HPDE6-E6E7 (cell line): ENCODE measurements at regions not wholly inside any gene's neighbourhood (a gene's known extent, or its start where the extent isn't known, plus 50 kb on each side); places are given as distances from the start of the nearest gene placed in this dataset.

ENCODE experiments used
- DNase-seq: peaks from one replicate; pipeline ENCODE4 v3.0.0; 2011; ENCODE audit warnings: missing footprints; ENCODE audit errors: extremely low spot score

DNA sequence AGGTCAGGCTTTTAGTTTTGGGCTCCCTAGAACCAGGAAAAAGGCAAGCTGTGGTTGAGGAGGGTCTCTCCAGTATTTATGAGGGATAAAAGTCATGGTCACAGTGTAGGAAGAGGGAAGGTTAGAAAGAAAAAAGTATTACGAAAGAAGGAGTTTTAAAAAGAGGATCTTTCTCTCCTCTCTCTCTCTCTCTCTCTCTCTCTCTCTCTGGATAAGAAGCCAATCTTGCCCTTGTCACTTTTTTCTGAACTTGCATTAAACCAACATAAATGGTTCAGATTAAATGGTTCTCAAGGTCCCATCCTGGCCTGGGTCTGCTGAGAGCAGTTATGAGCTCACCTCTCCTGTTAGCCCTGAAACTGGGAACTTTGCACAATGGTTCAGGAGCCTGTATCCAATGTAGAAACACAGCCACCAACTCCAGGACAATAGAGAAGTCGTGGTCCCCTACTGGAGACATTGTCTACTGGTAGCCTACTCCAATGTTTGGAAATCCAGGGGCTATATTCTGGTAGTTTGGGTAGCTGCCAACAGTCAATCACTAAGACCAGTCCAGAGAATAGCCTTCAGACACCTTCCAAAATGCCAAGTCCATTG lies 131.9 kb downstream of the DAD1 start:
- DNase-seq = no peak

DNA sequence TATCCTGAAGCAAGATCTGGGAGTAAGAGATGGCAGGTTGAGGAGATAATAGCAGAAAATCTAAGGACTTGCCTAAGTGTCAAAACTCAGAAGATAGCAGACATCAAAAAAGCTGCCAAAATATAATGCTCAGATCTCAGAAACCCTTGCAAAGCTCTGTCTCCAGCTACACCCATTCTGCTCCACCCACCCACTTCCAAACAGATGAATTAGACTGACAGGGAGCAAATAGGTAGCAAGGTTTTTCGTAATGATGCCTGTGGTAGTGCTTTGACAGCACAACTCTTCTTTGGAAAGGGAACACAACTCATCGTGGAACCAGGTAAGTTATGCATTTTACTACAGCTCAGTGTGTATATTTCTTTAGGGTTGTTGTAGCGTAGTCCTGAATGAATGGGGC lies 132.6 kb downstream of the DAD1 start:
- DNase-seq = no peak

DNA sequence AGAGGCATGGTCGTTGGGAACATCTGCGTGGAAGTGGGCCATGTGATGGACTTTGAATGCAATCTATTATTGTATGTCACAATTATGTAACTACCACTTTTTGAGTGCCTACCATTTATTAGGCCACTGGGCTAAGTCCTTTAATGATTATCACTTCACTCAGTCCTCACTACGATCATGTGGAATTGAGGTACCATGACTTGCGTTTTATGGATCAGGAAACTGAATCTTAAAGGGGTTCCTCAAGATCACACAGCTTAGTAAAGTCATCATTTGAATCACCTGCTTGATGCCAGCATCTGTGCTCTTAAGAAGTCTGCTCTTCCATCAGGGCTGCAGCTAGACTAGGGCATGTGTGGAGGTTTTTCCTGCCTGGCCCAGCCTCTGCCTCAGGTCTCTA lies 136.7 kb downstream of the DAD1 start:
- no peak for DNase-seq

DNA sequence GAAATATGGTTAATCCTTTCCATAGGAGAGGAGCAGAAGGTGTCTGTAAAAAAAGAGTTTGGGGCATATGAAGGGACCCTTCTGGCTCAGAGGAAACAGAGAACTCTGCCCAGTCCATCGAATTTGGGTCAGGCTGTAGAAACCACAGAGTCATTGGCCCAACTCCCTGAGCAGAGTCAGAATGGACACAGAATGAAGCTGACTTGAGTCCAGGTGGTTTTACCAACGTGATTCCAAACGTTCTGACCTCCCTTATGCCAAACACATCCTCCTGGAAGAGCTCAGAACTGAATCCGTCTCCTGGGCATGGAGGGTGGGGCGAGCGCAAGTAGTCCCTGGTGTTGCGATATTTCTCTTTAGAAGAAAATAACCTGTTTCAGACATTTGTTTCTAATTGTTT lies 138.8 kb downstream of the DAD1 start:
- DNase-seq = no peak

DNA sequence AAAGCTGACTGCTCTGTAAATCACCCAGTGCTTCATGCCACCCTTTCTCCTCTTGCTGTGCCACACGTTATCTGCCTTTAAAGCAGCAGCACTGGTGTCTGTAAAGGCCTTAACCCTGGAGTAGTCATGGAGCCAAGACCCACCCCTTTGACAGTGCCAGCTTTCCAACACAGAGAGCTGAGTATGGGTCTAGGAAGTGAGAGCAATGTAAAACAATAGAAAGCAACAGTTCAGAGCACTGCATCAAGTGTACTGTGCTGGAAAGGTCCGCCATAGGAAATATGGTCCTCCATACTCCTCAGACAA lies 139.5 kb downstream of the DAD1 start:
- no peak for DNase-seq

DNA sequence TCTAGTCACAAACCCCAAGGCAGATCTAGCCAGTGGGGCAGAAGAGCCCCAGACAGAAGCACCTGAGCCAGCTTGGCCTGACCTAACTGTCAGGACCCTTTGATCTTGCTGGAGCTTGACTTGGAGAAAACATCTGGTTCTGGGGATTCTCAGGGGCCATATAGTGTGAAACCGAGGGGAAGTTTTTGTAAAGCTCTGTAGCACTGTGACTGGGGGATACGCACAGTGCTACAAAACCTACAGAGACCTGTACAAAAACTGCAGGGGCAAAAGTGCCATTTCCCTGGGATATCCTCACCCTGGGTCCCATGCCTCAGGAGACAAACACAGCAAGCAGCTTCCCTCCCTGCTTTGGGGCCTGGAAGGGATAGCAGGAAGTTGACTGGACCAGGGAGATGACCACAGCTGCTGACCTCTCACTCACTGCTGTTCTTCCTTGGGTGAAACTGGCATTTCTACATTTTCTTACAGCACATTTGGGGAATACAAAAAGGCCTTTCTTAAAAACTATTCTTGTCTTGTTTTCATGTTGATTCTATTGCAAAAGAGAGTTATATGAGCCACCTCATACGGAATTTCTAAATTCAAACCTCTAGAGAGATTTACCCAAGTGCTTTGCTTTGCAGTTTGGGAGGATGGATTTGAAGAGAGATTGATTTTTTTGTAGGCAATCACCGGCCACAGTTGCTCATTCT lies 140.0 kb downstream of the DAD1 start:
- DNase-seq = no peak

DNA sequence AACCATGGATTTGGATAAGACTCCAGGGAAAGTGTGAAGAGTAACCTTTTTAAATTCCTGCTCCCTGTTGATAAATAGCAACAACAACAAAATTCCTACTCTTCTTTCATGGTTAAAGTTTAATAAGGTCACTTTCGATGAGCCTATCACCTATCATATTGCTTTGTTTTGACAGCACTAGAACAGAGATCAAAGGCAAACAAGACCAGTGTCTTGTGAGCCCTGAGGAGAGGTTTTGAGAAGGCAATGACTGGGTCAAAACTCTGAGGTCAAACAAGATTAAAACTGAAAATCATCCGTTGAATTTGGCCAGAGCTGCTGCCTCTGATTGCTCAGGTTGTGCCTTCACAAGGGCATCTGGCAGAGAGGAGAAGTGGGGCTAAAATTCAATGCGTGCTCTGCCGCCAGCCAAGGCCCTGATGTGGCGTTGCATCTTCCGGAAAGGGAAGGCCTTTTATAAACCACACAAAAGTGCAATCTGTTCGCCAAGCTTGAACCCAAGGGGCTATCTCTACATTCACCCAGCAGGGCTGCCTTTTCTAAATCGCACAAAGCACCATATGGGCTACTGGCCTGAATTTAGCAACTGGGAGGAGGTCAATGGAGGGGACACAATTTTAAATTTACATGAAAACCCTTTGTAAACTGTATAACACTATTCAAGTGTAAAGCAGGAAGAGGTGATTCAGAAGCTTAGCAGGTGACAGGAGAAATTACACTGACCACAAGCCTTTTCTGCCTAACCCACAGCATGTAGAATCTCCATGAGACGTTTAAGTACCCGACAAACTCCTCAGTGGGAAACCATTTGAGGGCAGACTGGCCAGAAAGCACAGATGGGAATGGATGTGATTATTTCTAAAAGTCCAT lies 140.8 kb downstream of the DAD1 start:
- no peak for DNase-seq

DNA sequence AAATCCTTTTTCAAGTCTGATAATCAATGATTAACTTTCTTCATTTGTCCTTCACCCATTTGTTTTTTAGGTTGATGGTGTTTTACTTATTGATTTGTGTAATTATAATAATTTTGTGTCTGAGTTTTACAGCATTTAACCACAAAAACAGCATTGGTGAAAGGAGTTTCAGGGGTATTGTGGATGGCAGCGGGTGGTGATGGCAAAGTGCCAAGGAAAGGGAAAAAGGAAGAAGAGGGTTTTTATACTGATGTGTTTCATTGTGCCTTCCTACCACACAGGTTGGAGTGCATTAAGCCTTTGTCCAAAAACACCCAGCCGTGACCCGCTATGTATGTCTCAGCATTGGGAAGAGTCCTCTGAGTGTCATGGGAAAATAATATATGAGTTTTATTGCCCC lies 150.3 kb downstream of the DAD1 start:
- no peak for DNase-seq

DNA sequence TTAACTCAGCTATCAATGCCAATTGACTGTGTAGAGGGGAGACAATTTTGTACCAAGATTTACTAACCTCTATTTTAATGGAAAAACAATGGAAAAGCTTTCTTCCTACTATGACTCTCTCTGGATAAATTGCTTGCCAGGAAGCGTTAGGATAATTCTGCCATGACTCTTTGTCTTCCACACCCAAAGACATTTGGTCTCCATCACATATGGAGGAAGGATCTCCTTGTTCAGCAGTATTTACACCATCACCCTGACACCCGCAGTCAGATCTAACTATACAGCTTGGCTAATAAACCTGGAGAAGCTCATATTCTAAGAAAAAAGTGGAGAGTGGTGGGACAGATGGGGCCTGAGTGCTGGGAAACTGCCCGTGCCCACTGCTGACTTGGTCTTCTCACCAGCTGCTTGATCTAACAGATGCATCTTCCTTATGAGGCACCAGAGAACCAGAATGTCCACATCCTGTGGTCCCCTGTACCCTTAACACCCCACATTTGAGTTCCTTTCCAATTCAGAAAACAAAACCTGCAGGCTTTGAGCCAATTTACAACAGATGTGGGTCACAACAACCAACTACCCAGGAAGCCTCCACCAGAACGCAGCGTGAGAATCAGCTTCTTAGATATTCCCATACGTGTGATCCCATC lies 154.0 kb downstream of the DAD1 start:
- no peak for DNase-seq

DNA sequence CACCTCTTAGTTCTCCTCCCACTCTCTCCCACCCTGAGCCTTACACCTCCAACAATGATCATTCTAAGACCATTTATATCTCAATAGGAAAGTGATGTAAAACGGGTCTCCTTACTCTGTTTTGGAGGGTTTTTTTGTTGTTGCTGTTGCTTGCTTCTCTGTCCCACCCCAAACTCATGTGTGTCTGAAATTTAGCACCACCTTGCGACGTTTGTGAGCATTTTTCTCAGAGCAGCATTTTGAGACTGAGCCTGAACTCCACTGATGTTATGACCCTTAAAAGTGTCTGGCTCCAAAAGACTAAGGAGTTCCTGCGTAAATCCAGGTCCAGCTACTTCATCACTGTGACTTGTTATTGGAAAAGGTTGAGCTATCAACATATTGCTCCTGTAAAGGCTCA lies 155.0 kb downstream of the DAD1 start:
- no peak for DNase-seq

DNA sequence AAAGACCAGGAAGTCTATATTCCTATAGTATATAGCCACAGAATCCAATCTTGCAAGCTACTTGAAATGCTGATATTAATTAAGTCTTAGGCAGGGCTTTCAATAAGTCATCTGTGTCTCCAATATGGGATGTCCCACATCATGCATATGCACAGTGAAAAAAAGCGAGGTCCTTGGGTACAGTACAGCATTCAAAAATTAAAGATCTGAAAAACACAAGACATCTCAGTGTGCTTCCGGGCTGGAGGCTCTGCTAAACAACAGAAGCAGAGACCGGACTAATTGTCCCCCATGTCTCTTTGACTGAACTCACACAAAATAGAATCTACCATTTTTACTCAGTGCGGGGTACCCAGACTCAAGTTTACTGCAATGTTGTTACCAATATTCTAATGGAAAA lies 156.0 kb downstream of the DAD1 start:
- DNase-seq = no peak

DNA sequence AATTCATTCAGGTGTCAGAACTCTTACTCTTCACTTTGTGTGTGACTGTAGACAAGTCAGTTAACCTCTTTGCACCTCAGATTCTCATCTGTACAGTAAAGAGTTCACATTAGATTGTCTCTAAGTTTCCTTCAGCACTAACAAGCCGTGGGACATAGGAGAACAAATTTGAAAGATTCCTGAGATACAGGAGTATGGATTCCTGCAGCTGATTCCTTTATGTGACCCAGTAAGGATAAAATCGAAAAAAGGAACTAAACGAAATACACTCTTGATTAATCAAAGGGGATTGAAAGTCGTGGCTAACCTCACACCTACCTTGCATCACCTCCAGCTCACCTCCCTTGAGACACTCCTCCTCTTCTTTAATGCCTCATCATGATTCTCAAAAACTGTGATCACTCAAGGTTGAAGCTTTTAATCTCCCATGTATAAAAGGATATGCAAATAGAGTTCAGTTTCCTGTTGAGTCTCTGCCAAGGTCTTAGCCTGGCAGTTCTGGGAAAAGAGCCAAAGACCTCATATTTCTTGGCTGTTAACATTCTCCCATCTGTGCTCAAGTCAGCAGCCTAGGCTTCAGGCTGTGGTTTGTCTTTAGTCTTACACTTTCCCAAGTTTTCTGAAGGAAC lies 156.6 kb downstream of the DAD1 start:
- DNase-seq = peak; percentile 84

DNA sequence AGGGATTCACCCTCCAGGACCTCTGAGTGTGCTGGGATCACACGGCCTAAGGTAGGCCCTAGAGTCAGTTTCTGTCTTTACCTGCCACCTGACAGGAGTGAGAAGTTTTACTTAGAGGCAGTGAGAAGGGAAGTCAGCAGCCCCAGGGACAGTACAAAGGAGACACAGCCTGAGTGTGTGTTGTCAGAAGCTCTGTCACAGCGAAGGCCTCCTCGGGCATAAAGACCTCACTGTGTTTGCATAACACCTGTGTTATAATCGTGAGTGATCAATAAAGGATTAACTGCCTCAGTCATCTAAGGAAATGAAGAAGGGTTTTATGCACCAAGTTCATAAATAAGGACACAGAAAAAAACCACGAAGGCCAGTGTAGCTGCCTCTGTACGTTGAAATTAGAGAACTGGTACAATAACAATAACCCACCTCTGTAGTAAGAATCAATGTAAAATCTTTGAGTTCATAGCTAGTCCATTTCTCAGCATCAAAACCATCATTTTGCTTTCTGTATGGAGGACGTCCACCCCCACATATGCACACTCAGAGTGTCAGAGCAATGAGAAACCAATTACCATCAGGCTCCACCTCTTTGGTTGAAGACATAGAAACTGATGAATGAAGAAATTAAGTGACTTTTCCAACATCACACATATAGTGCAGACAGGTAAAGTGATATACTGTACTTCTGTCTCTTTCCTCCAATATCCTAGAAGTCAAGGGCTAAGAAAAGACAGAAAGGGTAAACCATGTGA lies 159.3 kb downstream of the DAD1 start:
- no peak for DNase-seq

DNA sequence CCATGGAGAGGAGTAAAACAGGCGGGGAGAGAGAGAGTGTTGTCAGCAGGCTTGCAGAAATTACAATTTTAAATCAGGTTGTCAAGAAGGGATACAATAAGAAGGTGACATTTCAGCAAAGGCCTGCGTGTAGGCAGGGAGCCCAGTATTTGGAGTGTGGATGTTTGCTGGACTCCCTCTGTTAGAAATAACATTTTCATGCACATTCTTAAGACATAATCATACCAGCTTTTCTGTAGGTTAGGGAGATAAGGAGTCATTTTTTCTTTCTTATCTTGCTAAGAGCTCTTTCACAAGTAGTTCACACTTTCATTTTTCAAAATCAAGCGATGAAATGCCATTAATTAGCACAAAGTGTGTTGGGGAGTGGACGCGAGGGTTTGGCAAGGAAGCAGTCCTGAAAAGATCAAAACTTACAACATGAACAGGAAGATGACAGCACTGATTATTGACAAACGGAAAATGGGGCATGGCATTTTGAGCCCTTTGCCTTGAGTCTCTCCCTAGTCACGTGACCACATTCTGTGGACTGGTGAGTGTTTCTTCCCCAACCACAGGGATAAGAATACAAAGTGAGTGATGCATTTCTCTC lies 160.2 kb downstream of the DAD1 start:
- no peak for DNase-seq

DNA sequence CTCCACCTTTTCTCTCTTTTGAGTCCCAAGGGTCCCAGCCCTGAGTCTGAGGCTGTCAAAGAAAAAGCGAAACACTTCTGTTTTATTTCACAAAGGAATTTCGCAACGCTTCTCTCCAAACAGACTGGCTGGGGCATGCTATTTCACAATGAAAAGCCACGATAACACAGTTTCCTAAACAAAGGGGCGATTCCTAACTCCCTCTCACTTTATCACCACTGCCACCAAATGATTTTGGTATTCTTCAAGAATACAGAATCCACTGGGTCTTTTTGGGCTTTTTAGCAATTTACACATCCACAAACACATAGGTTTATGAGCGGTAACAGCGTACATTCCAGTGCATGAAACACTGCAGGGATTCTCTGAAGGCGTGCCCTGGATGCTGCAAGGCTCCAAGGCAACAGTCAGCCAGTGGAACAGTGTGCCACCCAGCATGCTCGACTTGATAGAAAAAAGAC lies 161.2 kb downstream of the DAD1 start:
- DNase-seq = peak; percentile 40

DNA sequence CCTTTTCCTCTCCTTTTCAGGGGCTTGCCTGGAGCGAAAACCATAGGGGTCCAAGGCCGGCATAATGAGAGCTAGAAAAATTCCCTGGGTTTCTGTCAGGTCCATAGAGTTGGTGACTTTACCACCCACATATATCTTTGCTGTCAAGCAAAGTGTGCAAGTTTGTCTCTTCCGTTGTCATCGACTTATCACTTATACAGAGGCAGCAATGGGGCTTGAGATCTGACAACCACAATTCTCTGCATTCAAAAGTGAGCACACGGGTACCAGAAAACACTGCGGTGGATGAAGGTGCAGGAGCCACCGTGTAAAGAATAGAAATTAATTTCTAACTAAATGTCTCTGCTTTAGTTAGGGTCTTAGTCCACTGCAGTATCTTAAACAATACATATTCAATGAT lies 162.3 kb downstream of the DAD1 start:
- DNase-seq = no peak

DNA sequence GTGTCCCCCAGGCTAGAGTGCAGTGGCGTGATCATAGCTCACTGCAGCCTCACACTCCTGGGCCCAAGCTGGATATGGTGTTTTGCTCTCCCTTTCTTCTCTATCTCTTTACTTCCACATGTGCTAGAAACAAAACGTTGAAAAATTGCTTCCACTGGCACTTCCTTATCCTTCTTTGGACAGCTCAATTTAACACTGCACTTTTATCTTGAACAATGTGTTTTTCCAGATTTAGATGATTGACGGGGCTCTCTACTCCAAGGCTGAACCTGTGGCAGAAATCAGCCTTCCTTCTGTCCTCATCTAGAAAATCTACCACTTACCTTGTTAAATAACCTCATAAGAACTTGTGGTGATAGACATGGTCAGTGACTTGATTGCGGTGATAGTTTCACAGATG lies 165.1 kb downstream of the DAD1 start:
- no peak for DNase-seq

DNA sequence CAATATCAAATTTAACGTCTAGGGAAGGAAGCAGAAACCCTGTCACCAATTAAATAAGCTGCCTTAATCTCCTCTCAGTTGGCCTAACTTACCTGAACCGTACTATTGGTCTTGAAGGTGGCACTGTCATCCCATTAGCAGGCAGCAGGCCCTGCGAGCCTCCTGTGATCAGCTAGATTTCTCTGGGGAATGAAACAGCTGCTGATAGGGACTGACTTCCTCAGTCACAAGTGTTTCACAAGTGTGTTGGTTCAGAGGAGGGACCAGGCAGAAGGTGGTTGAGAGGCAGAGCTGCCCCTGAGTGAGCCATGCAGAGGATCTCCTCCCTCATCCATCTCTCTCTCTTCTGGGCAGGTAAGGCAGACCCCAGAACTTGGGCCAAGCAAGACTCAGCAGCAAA lies 166.8 kb downstream of the DAD1 start:
- no peak for DNase-seq

DNA sequence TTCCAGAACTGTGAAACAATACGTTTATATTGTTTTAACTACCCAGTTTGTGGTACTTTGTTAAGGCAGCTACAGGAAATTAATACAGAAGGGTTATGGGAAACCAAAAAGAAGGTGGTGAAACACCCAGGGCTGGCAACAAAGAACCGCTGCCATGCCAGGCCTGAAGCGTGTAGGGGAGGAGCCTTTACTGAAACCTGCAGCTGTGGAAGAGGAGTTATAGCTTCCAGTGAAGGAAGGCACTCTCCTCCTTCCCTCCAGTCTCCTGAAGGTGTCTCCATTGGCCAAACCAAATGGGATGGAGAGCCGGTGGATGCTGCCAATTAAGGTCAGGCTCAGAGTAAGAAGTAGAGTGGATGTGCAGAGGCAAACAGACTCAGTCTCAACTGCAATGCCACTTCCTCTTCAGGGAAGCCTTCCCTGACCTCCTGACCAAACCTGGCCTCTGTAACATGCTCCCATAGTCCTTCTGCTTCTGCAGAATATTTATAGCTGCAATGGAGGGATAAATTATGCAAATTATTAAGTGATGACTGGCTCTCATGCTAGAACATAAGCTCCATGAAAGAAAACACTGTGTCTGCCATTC lies 168.3 kb downstream of the DAD1 start:
- peak; percentile 10 for DNase-seq

DNA sequence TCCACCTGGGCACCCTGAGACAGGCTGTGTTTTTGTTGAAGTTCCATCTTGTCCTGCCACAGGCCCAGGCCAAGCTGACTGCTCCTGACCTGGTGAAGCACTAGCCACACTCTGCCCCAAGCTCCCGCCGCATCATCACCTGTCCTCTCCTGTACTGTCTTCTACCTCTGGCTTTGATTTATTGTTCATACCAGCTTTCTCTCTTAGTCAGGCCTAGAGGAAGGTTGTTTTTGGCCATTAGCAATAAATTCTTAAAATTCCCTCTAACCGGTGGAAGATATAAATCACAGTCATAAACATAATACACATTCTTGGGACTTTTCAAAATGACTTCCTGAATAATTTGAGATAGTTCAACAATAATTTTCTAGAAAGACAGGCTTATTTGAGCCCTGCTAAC lies 169.4 kb downstream of the DAD1 start:
- DNase-seq = no peak

DNA sequence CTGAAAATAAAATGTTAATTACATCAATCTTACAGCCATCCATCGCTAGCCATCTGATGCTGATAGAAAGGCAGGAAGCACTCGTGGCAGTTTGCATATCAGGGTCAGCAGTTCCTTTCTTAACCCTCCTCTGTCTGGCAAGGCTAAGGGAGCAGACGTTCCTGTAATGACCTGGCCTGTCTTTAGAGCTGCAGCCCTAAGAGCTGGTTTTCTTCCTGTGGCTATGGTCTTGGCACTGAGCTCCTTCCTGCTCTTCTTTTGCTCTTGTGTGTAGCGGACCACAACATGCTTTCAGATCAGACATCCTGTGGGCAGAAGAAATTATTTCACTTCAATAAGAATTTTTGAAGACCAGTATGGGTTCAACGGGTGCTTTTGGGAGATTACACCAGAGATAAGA lies 170.4 kb downstream of the DAD1 start:
- DNase-seq = no peak
